Stimulated activated CD8-positive, alpha-beta memory T cell treated with anti-CD3 and anti-CD28 coated beads, Interleukin-15, amount 100 ng/mL, for 1 hour (primary cell): ENCODE measurements at regions not wholly inside any gene's neighbourhood (a gene's known extent, or its start where the extent isn't known, plus 50 kb on each side); places are given as distances from the start of the nearest gene placed in this dataset.

Experiments used
- DNase-seq: peaks from one replicate; pipeline ENCODE4 v3.0.0-alpha.2; 2020; ENCODE audit warnings: low read depth

GRCh38 chr10:3986493-3987142 lies 201.6 kb upstream of the KLF6 start:
- no peak for DNase-seq

GRCh38 chr10:3982746-3983442 lies 197.9 kb upstream of the KLF6 start:
- no peak for DNase-seq

GRCh38 chr10:3981300-3981699 lies 196.3 kb upstream of the KLF6 start:
- DNase-seq: no peak

GRCh38 chr10:3980660-3981059 lies 195.7 kb upstream of the KLF6 start:
- no peak for DNase-seq

GRCh38 chr10:3980144-3980543 lies 195.1 kb upstream of the KLF6 start:
- no peak for DNase-seq

GRCh38 chr10:3978761-3979160 lies 193.8 kb upstream of the KLF6 start:
- DNase-seq: no peak

GRCh38 chr10:3978174-3978573 lies 193.2 kb upstream of the KLF6 start:
- no peak for DNase-seq

GRCh38 chr10:3977761-3978160 lies 192.8 kb upstream of the KLF6 start:
- DNase-seq: no peak

- DNase-seq: no peak
Measured at GRCh38 chr10:3976718-3977117, 191.7 kb upstream of the KLF6 start.

- no peak for DNase-seq
Measured at GRCh38 chr10:3976171-3976570, 191.2 kb upstream of the KLF6 start.

GRCh38 chr10:3975016-3975415 lies 190.0 kb upstream of the KLF6 start:
- no peak for DNase-seq

GRCh38 chr10:3972460-3973301 lies 187.7 kb upstream of the KLF6 start:
- DNase-seq: no peak

GRCh38 chr10:3971713-3972112 lies 186.7 kb upstream of the KLF6 start:
- no peak for DNase-seq

- no peak for DNase-seq
Measured at GRCh38 chr10:3969876-3970666, 185.1 kb upstream of the KLF6 start.

- DNase-seq: no peak
Measured at GRCh38 chr10:3968727-3969126, 183.7 kb upstream of the KLF6 start.

GRCh38 chr10:3964516-3964915 lies 179.5 kb upstream of the KLF6 start:
- DNase-seq: no peak

GRCh38 chr10:3963191-3963673 lies 178.2 kb upstream of the KLF6 start:
- no peak for DNase-seq

GRCh38 chr10:3961082-3961481 lies 176.1 kb upstream of the KLF6 start:
- DNase-seq: no peak

GRCh38 chr10:3960496-3960895 lies 175.5 kb upstream of the KLF6 start:
- no peak for DNase-seq

GRCh38 chr10:3959370-3960325 lies 174.6 kb upstream of the KLF6 start:
- no peak for DNase-seq

- DNase-seq: no peak
Measured at GRCh38 chr10:3958472-3958996, 173.5 kb upstream of the KLF6 start.
